ENCODE measurements at regions not wholly inside any gene's neighbourhood (a gene's known extent, or its start where the extent isn't known, plus 50 kb on each side); places are given as distances from the start of the nearest gene placed in this dataset.

DNA sequence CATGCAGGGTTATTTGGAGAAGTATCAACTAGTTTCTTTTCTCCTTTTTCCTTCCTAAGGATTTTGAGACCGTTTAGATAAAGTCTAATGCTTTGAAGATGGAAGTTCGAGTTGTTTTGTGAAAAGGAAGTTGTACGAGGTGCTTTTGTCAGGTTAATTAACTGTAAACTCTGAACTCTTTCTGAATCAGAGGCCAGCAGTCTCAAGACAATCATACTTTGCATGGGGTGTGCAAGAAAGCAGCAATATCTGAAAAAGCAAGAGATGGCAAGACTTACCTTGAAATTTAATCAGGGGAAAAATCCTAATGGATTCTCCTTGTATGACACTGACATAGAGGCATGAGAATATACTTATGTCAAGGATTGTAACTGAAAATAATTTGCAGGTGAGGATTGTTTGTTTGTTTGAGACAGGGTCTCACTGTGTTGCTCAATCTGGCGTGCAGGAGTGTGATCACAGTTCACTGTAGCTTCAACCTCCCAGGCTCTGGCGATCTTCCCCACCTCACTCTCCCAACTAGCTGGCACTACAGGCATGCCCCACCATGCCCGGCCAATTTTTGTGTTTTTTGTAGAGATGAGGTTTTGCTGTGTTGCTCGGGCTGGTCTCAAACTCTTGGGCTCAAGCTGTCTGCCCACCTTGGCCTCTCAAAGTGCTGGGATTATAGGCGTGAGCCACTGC lies 170.2 kb upstream of the HMGA2 start:
- Histone ChIP-seq H3K4me3 (no peak overlapping the region), H3K9me3 (ENCODE audit: low read depth) (no peaks in the 10 kb centered on the region), H3K27ac (no peak overlapping the region), H3K27me3 (no peaks in the 10 kb centered on the region), H3K4me1 (ENCODE audit: low read depth) (no peaks in the 10 kb centered on the region), H3K36me3 (no peaks in the 10 kb centered on the region)
- TF ChIP-seq, protein P1, sequence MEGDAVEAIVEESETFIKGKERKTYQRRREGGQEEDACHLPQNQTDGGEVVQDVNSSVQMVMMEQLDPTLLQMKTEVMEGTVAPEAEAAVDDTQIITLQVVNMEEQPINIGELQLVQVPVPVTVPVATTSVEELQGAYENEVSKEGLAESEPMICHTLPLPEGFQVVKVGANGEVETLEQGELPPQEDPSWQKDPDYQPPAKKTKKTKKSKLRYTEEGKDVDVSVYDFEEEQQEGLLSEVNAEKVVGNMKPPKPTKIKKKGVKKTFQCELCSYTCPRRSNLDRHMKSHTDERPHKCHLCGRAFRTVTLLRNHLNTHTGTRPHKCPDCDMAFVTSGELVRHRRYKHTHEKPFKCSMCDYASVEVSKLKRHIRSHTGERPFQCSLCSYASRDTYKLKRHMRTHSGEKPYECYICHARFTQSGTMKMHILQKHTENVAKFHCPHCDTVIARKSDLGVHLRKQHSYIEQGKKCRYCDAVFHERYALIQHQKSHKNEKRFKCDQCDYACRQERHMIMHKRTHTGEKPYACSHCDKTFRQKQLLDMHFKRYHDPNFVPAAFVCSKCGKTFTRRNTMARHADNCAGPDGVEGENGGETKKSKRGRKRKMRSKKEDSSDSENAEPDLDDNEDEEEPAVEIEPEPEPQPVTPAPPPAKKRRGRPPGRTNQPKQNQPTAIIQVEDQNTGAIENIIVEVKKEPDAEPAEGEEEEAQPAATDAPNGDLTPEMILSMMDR (IDR thresholded peaks at IDR 0.05; ENCODE audit: low read depth, low read length) = no peak
- no peak for DNase-seq (ENCODE audit: low read depth in 1 of 2, low spot score in 1 of 2)

DNA sequence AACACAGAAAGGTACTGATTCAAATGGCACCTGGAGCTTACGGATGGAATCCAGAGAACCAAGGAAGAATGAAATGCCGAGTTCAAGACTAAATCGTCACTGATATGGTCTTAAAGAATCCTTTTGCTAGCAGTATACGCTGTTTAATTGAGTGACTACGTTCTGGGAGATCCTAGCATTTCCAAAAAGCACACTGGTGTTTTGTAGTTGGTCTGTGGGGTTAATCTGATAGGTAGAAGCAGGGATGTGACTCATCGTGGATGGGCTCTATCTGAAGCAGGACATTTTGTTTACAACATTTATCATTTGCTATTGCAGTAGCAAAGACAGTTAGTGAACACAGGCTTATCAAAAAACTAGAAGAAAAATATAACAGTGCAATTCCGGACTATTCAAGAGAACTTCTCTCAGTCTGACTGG lies 169.2 kb upstream of the HMGA2 start:
- Histone ChIP-seq H3K36me3 (no peaks in the 10 kb centered on the region), H3K4me1 (ENCODE audit: low read depth) (no peaks in the 10 kb centered on the region), H3K4me3 (no peak overlapping the region), H3K9me3 (ENCODE audit: low read depth) (no peaks in the 10 kb centered on the region), H3K27me3 (no peaks in the 10 kb centered on the region), H3K27ac (no peak overlapping the region)
- DNase-seq (ENCODE audit: low read depth in 1 of 2, low spot score in 1 of 2) = peak in 1 of 2 donors; percentile 57
- TF ChIP-seq, protein P1 (IDR thresholded peaks at IDR 0.05; ENCODE audit: low read depth, low read length) = no peak

DNA sequence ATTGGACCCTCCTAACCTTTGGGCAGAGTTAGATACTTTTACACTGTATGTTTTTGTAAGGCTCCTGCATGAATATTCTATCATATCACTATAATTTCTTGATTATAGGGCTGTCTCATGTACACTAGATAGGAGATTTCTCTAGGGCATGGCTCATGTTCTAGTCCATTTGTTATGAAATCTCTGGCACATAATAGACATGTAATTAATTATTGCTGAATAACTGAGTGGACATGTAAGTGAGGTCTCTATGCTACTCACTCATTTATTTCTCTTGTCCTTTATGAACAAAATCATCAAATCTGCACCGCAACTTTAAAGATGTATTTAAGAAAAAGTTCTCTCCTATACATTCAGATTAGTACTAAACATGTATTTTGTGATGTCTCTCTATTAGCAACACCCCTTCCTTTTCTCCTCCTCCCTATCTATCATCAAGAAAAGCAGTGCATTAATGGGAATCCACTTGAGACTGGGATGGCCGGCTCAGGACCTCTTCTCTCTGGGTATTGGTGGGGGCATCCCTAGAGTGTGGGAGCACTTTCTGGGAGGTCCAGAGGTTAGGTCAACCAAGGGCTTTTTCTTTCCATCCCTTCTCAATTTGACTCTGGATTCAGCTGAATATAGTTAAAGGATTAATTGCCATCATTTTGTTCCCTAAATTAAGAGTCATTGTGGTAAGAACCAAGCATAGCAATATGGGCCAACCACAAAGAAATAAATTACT lies 168.0 kb upstream of the HMGA2 start:
- TF ChIP-seq, protein P1 (IDR thresholded peaks at IDR 0.05; ENCODE audit: low read depth, low read length) = no peak
- Histone ChIP-seq H3K4me1 (ENCODE audit: low read depth) (no peaks in the 10 kb centered on the region), H3K27me3 (no peaks in the 10 kb centered on the region), H3K27ac (no peak overlapping the region), H3K4me3 (no peak overlapping the region), H3K36me3 (no peaks in the 10 kb centered on the region), H3K9me3 (ENCODE audit: low read depth) (no peaks in the 10 kb centered on the region)
- no peak for DNase-seq (ENCODE audit: low read depth in 1 of 2, low spot score in 1 of 2)

DNA sequence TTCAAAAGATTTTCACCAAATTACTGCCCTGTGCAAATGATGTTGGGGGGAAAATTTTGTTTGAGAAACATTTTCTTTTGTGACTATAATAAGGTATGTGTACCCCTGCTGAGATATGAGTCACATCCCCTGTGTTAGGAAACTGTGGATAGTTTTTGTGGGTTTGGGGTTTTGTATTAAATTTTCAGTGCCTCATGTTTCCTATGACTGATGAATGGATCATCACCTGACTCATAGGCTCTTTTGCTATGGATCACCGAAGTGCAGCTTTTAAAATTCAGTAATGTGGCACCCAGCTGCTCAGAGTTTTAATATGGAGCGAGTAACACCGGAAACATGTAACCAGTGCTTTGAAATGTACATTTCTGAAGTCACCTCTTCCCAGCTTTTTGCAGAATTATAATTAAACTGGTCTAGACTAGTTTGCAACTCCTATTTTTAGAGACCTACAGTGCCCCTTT lies 167.4 kb upstream of the HMGA2 start:
- DNase-seq (ENCODE audit: low read depth in 1 of 2, low spot score in 1 of 2) = peak in 1 of 2 donors; percentile 82
- Histone ChIP-seq H3K4me3 (no peak overlapping the region), H3K36me3 (no peaks in the 10 kb centered on the region), H3K9me3 (ENCODE audit: low read depth) (no peaks in the 10 kb centered on the region), H3K4me1 (ENCODE audit: low read depth) (no peaks in the 10 kb centered on the region), H3K27me3 (no peaks in the 10 kb centered on the region), H3K27ac (no peak overlapping the region)
- TF ChIP-seq, protein P1 (IDR thresholded peaks at IDR 0.05; ENCODE audit: low read depth, low read length) = no peak

DNA sequence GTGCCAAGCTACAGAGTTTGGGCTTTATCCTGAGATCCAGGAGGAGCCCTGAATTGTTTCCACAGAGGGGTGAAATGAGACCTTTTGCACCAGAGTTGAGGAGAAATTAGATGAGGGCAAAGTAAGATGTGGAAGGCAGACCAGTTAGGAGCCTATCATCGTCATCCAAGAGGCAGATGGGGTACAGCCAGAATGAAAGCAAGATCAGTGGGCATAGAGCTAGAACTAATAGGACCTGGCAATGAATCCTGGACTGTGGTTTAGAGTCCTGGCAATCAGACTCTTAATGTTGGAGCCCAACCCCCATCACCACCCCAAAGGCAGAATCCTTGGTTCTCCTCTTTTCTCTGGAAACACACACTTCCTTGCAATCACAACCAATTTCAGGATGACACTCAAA lies 166.6 kb upstream of the HMGA2 start:
- H3K36me3 ChIP-seq = no peaks in the 10 kb centered on the region
- H3K27ac ChIP-seq = no peak overlapping the region
- no peaks in the 10 kb centered on the region for H3K9me3 ChIP-seq (ENCODE audit: low read depth)
- TF ChIP-seq, protein P1 (IDR thresholded peaks at IDR 0.05; ENCODE audit: low read depth, low read length) = no peak
- H3K4me1 ChIP-seq (ENCODE audit: low read depth) = no peaks in the 10 kb centered on the region
- no peak overlapping the region for H3K4me3 ChIP-seq
- H3K27me3 ChIP-seq = no peaks in the 10 kb centered on the region
- DNase-seq (ENCODE audit: low read depth in 1 of 2, low spot score in 1 of 2) = no peak

All from cardiac muscle cell (in vitro differentiated cells and primary cell).